ENCODE measurements at regions not wholly inside any gene's neighbourhood (a gene's known extent, or its start where the extent isn't known, plus 50 kb on each side); places are given as distances from the start of the nearest gene placed in this dataset.
"Not testable (repeated sequence)": the region's sequence is repeated elsewhere in the genome, so short reads cannot be mapped to it uniquely, and the experiment has no call there.

DNA sequence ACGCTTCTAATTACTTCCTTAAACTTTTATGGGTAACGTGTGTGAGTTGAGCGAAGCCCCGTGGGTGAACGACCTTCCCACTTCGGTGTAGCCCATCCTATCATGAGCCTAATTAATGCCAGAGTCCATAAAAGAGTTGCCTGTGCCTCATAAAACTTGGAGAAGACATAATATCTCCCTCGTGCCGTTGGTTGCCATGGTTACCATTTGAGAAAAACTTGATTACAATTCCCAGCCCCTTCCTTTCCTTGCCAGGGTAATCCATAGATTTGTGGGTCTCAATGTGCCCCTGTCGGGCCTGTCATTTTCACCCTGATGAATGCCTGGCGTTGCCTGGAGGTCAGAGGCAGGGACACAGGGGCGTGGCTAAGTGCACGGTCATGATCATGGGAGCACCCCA, 127.1 kb downstream of the GLRX3 start:
- DNase-seq = no peak

DNA sequence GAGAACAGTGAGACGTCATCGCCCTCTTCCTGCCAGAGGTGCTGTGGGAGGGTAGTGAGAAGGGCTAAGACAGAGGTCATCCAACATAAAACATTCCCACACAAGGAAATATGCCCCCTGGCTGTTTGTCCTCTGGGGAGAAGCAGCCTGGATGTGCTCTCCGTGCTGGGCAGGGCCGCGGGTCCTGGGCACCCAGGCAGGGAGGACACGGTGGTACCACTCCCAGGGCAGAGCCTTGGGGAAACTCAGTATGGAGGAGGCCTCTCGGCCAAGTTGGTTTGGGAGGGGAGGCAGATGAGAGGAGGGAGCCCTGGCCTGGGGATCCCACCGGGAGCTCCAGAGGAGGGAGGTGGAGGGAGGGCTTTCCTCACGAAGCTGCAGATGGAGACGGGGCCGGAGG, 129.4 kb downstream of the GLRX3 start:
- DNase-seq = no peak

DNA sequence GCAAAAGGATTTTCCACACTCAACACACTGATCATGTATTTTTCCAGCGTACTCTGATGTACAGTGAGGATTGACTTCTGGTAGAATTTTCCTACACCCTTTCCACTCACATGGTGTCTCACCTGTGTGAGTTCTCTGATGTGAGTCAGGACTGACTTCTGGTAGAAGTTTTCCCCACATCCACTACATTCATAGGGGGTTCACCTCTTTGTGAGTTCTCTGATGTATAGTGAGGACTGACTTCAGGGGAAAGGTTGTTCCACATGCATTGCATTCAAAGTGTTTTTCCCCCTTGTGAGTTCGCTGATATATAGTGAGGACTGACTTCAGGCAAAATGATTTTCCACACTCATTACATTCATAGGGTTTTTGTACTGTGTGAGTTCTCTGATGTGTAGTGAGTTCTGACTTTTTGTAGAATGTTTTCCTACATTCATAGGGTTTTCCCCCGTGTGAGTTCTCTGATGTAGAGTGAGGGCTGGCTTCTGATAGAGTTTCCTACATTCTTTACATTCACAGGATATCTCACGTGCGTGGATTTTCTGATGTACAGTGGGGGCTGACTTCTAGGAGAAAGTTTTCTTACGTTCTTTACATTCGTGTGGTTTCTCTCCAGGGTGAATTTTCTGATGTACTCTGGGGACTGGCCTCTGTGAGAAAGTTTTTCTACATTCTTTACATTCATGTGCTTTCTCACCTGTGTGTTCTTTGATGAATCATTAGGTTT, 146.5 kb downstream of the GLRX3 start:
- no peak for DNase-seq

DNA sequence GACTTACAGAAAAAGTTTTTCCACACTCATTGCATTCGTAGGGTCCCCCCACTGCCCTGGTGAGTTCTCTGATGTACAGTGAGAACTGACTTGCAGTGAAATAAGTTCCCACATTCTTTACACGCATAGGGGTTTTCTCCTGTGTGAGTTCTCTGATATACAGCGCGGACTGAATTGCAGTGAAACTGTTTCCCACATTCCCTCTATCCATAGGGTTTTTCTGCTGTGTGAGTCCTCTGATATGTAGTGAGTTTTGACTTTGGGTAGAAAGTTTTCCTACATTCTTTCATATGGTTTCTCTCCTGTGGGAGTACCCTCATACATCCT, 147.0 kb downstream of the GLRX3 start:
- DNase-seq = no peak

DNA sequence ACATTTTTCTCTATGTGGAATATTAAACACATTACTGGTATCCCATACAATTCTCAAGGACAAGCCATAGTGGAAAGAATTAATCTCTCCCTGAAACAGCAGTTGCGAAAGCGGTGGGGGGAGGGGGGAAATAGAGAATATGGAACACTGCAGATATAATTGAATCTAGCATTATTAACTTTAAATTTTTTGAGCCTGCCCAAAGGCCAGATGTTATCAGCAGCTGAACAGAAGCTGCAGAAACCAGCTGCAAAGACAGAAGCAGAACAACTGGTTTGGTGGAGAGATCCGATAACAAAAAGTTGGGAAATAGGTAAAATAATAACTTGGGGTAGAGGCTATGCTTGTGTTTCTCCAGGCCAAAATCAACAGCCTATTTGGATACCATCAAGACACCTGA, 159.6 kb downstream of the GLRX3 start:
- not testable (repeated sequence) for DNase-seq

DNA sequence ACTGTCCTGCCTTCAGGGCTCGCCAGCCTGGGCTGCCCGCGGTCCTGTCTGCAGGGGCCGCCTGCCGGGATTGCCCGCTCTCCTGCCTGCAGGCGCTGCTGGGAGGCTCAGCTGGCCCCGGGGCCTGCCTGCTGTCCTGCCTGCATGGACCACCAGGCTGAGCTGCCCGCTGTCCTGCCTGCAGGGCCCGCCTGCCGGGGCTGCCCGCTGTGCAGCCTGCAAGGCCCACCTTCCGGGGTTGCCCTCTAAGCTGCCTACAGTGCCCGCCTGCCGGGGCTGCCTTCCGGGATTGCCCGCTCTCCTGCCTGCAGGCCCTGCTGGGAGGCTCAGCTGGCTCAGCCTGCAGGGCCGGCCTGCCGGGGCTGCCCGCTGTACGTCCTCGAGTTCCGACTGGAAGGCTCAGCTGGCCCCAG, 164.4 kb downstream of the GLRX3 start:
- DNase-seq = no peak

DNA sequence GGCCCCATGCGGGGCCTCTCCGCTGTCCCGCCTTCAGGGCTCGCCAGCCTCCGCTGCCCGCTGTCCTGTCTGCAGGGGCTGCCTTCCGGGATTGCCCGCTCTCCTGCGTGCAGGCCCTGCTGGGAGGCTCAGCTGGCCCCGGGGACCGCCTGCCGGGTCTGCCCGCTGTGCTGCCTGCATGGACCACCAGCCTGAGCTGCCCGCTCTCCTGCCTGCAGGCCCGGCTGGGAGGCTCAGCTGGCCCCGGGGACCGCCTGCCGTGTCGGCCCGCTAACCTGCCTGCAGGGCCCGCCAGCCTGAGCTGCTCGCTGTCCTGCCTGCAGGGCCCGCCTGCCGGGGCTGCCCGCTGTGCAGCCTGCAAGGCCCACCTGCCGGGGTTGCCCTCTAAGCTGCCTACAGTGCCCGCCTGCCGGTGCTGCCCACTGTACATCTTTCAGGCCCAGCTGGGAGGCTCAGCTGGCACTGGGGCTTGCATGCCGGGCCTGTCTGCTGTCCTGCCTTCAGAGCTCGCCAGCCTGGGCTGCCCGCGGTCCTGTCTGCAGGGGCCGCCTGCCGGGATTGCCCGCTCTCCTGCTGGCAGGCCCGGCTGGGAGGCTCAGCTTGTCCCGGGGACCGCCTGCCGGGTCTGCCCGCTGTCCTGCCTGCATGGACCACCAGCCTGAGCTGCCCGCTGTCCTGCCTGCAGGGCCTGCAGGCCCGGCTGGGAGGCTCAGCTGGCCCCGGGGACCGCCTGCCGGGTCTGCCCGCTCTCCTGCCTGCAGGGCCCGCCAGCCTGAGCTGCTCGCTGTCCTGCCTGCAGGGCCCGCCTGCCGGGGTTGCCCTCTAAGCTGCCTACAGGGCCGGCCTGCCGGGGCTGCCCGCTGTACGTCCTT, 165.1 kb downstream of the GLRX3 start:
- no peak for DNase-seq

DNA sequence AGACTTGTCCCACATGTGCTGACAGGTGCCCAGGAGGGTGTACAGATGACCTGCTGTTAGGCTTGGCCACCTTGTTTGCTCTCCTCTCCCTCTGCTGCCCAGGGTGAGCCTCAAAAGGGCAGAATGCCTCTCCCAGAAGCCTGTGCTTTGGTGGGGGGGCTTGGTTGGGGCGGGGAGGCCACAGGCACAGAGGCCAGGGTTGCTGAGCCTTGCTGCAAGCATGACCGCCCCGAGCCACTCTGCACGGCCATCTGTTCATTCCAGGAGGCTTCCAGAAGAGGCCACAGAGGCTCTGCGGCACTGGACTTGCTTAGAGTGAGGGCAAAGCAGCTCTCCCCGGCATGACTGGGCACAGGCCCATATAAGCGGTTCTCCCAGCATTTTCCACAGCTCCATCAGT, 190.8 kb downstream of the GLRX3 start:
- no peak for DNase-seq

DNA sequence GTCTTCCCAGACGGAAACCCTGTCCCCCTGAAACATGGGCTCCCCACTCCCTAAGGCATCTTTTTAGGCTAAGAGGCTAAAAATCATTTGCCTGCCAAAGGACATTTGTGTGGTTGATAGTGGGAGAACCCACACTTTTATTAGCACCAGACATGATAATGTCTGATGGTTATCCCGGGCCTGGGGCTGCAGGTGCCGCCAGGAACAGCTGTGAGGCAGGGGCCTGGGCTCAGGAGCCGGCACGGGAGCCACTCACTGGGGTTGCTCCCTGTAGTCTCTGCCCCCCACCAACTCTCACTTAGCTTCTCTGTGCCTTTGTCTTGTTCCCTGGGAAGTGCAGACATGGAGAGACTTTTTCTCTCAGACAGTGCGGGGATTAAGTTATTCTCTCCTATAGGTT, 193.6 kb downstream of the GLRX3 start:
- DNase-seq = no peak

DNA sequence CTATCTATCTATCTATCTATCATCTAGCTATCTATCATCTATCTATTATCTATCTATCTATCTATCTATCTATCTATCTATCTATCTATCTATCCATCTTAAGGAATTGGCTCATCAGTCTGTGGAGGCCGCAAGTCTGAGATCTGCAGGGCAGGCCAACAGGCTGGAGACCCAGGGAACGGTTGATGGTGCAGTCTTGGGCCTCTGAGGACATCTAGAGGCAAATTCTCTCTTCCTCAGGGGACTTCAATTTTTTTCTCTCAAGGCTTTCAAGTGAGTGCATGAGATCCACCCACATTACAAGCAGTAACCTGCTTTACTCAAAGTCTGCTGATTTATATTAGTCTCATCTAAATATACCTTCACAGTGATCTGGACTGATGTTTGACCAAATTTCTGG, 197.0 kb downstream of the GLRX3 start:
- DNase-seq = no peak

DNA sequence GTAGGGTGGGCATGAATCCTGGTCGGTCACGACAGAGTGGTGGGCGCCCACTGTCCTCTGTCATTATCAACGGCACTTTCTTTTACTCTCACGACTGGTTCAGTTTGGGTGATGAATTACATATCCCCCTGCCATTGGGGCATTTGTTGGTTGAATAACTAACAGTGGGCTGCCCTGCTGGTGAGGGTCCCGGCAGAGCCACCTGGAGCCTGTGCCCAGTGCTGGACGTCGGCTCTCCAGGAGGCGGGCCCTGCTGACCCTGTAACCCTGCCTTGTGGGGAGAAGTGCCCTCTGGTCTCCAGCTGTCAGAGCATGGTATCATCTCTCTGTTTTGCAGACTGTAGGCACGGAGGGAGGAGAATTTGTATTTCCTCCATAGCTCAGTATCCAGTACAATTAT, 199.1 kb downstream of the GLRX3 start:
- DNase-seq = no peak

DNA sequence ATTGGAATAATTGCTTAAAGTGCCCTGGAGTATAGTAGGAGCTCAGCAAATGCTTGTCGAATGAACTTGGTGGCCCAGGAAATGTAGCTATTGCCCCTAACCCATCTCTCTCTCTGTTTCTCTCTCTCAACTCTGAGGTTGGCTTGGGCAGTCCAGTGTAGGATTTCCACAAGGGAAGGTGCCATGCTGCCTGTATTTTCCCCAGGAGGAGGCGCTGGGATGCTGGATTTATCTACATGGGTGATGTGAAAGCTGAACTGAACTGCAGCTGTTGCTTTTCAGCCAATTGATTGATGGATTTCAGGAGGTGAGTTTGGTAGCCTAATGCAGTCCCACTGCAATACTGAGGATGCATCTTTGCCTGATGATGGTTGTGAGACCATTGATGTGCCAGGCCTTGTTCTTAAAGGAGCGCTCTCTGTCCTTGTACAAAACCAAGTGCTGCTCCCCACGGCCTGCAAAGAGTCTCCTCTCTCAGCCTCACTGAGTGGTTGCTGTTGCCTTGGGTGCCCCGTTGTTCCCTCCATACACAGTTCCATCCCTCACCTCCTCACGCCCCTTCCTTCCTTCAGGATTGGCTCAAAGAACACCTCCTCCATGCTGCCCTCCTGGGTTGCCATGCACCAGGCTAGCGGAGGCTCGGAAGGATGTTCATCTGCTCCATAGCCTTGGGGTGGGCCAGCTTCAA, 200.6 kb downstream of the GLRX3 start:
- DNase-seq = peak in 1 of 2 experiments; percentile 15

DNA sequence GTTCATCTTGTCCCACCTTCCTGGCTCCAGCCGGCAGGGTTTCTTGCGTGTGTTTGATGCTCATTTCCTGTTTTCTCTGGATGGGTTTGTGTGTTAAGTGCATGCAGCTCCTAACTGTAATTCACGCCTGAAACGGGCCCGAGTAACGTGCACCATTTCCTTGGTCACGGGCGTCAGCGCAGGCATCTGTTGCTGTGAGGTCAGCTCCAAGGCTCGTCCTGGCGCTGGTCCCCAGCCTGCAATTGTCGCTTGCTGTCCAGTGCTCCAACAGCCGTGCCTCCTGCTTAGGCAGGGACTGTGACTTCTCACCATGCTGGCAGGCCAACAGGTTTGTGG, 201.1 kb downstream of the GLRX3 start:
- no peak for DNase-seq

DNA sequence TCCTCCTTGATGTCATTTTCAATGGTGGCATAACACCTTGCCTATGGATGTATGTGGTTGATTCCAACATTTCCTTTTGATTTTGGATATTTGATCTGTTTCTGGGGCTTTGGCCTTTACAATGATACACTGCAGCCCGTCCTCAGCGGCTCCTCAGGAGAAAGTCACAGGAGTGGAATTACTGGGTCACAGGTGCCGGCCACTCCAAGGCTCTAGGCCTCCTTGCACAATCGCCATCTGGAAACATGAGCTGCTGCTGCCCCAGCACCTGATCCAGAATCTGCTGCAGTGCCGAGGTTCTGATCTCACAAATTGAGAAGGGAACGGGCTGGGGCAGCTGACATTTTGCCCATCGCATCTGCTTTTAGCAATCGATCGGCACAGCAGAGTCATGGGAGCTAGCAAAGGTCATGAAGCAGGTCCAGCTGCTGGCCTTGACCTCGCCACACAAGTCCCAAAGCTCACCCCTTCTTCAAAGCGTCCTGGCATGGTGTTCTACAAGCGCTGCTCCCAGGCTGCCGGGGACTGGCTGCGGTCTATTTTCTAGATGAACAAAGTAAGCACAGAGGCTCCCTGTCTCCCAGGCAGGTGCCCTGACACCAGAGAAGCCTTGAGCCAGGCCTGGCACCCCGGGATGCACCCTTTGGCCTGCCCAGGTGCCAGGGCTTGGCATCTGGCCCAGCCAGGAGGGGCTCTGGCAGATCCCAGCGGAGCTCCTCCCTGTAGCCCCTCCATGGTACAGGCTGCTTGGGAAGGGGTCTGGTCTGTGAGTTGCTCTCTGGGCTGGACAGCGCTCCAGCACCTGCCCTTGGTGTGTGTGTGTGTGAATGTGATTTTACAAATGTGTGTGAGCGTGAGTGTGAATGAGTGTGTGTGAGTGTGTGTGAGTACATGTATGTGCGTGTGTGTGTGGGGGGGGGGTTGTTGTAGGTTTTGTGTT, 201.8 kb downstream of the GLRX3 start:
- DNase-seq = no peak

DNA sequence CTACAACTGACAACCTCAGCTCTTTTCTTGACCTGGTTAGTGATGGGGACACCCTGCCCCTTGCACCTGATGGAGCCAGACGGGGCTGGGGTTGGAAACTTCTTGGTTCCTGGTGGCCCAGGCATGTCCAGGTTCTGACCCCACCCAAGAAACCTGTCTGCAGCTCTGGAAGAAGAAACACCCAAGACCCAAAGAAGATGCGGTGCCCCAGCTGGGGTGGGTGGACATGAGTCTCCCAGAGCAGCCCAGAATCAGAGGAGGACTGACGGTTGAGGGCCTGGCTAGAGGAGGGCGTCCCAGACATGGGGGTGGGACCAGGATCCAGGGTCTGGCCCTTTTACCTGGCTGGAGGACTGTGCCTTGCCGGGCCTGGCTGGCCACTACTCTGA, 202.4 kb downstream of the GLRX3 start:
- DNase-seq = no peak

DNA sequence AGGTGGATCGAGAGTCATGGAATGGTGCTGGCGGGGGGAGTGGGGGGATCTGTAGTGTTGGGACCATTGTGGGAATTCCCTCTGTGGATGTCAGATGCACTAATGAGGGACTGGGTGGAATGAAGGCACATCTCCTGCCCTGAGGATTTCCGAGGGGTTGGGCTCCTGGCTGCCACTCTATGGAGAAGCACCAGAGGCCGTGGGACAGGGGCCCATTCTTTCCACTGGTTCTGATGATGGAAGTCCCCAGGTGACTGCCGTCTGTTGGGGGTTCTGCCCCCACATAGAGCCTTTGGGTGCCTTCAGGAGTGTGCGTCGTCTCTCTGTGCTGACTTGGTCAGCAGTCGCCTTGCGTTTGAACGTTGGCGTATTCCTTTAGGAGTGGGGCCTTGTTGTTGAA, 202.9 kb downstream of the GLRX3 start:
- no peak for DNase-seq

DNA sequence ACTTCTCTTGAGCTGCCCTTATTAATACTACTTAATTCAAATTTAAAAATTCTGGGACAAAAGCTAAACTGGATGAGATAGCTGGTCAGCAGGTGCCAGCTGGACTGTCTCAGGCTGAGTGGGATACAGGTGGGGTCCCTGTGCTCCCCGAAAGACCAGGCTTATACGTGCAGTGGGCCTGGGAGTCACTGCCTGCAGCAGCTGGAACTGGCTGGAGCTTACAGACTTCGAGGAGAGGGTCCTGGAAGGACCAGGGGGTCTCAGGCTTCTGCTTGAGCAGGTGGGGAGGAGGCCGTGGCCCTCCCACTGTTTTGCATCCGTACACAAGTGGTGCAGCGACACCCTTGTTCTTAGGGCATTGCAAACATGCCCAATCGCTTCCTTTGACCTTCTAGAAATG, 203.7 kb downstream of the GLRX3 start:
- DNase-seq = no peak

DNA sequence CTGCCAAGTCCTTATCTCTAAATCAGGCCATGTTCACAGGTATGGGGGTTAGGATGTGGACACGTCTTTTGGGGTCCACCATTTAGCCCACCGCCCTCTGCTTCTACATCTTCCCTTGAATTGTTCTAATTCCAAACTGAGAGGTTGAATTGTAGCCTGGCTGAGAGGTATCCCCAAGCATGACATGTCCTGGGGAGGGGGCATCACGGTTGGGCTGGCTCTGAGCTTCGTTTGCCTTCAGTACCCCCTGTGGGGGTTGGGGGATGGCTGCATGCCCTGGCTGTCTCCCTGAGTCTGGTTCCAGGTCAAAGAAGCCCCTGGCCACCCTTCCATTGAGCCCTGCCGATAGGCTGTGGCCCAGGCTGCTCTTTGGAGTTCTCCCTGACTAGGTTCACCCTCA, 204.6 kb downstream of the GLRX3 start:
- DNase-seq = no peak

DNA sequence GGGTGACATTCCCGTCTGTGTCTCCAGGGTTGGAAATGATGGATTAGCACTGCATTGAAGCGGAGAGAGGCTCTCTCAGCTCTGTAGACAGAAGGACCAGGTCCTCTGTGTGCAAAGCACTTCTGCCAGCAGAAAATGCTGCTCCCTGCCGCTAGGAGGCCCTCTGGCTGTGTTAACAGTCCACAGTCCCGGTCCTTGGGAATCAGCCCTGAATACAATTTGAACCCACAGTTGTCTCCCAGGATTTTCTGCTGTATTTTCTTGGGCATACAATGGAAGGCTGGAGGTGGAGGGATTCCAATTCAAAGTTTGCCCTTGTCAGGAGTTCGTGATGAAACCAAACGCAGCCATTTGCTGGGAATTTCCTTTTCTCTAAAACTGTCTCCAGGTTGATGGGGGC, 205.2 kb downstream of the GLRX3 start:
- peak in 1 of 2 experiments; percentile 7 for DNase-seq

DNA sequence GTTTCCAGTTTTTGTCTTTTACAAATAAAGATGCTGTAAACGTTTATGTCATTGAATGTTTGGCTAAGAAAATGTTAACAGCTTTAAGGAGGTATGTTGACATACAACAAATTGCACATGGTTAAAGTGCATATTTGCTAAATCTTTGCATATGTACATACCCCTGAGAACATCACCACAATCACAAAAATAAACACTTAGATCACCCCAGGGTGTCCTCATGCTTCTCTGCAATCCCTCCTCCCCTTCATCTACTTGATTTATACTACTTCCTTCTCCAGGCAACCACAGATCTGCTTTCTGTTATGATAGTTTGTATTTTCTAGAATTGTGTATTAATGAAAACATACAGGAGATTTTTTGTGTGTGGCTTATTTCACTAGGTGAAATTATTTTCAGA, 209.5 kb downstream of the GLRX3 start:
- DNase-seq = peak; percentile 9 to 23

DNA sequence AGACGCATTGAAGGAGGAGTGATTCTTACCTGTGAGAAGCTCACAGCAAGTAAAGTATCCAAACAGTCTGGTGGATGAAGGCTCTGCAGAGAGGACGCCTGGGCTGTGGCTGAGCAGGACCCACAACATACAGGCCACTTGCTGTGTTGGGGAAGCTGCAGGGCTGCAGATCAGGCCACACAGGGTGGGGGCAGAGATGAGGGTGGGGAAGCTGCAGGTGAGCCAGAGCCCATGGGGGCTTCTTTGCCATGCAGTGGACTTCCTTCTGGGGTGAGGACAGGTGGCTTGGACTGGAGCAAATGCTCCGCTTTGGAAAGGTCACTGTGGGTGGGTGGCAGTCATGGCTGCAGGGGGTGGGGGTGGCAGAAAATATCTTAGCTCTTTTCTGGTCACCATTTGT, 214.8 kb downstream of the GLRX3 start:
- no peak for DNase-seq

DNA sequence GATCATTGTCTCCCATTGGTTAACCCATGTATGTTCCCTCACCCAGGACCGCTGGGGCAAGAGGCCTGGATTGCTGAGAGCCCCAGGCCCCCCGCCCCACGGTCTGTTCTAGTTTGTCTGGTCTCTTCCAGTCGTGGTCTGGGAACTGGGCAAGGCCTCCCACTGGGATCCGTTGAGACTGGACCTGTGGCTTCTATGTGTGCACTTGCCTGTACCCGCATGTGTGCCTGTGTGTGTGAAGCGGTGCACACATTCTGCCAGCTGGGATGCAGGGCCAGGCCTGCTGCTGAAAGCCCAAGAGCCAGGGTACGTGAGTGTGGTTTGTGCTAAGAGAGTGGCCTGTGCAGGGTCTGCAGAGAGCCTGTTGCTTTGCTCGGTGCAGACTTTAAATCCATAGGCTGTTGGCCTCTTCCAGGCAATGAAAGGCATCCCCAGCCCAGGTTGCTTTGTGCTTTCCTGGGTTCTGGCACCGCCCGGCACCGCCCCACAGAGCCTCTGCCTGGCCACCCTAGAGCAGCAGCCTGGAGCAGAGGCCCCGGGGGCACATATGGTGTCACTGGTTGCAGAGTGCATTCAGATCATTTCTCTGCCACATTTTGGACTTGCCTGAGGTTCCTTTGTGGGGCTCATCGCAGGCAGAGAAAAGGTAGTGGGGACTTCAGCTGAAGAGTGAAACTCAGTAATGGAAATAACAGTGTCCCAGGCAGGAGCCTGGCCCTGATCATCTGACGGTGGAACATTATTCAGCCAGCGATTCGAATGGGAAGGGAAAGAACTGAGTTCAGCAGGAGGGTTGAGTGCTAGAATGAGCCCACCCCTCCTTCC, 215.5 kb downstream of the GLRX3 start:
- DNase-seq = no peak

Data from NCI-H526 (cell line).